ENCODE measurements at regions not wholly inside any gene's neighbourhood (a gene's known extent, or its start where the extent isn't known, plus 50 kb on each side); places are given as distances from the start of the nearest gene placed in this dataset.

DNA sequence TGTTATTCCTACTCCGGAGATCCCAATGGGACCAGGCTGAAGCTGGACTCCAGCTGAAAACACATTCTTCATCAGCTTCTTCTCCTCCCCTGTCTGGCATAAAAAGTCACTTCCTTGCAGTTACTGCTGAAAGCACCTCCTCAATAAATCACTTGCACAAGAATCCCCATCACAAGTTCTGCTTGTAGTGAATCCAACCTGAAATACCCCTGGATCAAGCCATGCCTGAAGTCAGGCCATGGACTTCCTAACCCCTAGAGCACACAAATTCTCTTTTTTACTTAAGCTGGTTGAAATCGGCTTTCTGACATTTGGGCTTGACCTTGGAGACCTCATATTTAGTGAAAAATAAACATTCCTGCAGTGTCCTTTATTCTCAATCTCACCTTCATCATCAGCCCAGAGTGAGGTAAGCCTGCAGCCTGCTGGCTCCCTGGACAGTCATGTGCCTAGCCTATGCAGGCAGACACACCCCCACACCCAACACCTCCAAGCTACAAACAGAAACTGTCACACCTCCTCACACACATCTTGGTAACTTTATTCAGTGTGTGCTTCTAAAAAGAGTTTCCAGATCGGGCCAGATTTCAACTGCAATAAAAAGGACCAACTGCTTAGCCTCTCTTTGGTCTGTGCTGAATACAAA lies 51.5 kb upstream of the PTPRT start:
- no peak for DNase-seq (ENCODE audit: low read depth)

Data from iris pigment epithelial cell (primary cell).